ENCODE measurements at regions not wholly inside any gene's neighbourhood (a gene's known extent, or its start where the extent isn't known, plus 50 kb on each side); places are given as distances from the start of the nearest gene placed in this dataset.
A peak's percentile ranks its signal among the peaks of the same experiment; 100 is the strongest.

GRCh38 chr22:22033803-22034468, 51.3 kb upstream of the TOP3B start:
- no peak overlapping the region for H3K27ac ChIP-seq
- H3K4me3 ChIP-seq: no peak overlapping the region
- WGBS, 10 experiments: 0 to 86% (median 54%) methylated on average over 2 to 5 of the region's 5 CpGs; no CpG with 5 or more reads in 2 of the 10 experiments
- in situ Hi-C loops (cut with MboI; ENCODE audit: low pct_unique_long_range_greater_than_20kb in 2 of 9, low sequenced_read_pairs in 9 of 9, unreplicated experiment in 9 of 9): no loop called here
- no peak for ATAC-seq (replicated peaks in 6 of 8)
- peaks cover 16 to 17% of the 10 kb centered on the region in 2 donors for H3K4me1 ChIP-seq (replicated peaks in 1 of 2)

DNA sequence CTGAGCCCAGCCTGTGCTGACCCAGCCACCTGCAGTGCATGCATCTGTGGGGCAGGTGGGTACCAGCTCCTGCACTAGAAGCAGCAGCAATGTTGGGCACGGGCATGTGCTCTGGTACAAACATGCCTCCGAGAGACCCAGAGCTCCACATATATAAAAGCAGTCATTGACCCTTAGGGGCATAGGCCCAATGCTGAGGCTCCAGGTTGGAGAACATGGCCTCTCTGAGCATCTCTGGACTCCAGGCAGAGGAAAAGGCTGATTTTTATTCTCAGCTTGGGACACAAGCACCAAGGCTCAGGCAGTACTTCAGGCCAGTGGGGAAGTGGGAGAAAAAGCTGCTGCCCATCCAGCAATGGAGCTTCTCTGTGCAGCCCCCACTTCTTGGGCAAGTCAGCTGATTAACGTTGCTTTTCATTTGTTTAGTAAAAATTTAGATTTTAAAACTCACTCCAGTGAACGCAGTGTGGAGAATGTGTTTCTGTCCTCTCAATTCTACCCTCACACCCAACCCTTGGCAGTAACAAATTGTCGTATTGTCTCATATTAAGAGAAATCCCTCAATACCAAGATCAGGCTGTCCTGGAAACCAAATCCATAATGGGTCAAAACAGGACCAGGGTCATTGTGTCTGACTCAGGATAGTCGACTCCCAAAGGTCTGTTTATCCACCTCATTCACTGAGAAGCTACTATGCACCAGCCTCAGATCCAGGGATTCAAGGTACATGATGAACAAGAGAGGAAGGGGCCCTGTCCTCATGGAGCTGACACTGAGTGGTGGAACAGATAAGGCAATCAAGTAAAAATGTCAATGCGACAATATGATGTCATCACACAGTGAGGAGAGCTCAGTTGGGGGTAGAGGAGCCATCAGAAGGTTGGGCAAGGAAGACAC, 50.6 kb upstream of the TOP3B start:
- 44 to 87% (median 68%) methylated on average over 1 to 5 of the region's 7 CpGs; no CpG with 5 or more reads in 1 of the 10 experiments for WGBS, 10 experiments
- ATAC-seq (replicated peaks in 6 of 8): no peak
- Histone ChIP-seq H3K4me3 (no peak overlapping the region), H3K4me1 (replicated peaks in 1 of 2) (peaks cover 12% of the 10 kb centered on the region in 2 donors), H3K27ac (peak overlapping the region in 1 of 2 donors; percentile 10)
- in situ Hi-C loops (cut with MboI; ENCODE audit: low pct_unique_long_range_greater_than_20kb in 2 of 9, low sequenced_read_pairs in 9 of 9, unreplicated experiment in 9 of 9): no loop called here

DNA sequence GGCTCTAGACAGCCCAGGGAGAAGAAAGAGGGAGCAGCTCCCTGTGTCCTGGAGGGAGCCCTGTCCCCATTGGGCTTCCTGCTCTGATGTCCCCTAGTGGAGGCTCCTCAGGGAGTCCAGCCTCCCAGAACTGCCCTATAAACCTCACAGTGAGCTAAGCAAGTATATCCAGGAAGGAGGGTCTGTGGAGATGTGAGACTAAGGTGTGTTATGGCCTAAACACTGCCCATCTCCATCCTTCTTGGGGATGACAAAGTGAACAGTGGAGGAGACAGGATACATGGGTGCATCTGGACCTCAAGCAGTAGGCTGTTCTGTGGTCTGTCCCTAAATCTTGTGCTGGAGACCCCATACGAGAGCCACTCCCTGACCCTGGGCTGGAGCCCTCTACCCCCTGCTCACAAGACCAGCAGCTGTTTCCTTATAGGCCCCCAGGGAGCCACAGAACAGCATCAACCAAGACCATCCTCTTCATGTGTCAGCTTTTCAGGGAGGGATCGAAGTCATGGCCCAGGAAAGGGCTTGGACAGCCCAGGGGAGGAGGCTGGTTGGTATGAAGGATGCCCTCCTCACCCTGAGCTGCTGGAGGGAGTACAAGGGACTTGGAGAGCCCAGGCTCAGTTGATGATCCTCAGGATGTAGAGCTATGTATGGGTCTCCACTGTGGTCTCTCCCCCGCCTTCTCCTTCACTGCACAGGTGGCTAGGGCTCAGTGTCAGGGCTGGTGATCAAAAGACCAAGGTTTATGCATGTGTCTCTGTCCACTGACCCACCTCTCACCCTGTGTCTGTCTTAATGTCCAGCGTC, 49.7 kb upstream of the TOP3B start:
- H3K27ac ChIP-seq: peak overlapping the region in 1 of 2 donors; percentile 25
- 20% methylated on average over 1 of the region's 4 CpGs; no CpG with 5 or more reads in 9 of the 10 experiments for WGBS, 10 experiments
- H3K4me1 ChIP-seq (replicated peaks in 1 of 2): peaks cover 4 to 5% of the 10 kb centered on the region in 2 donors
- no peak overlapping the region for H3K4me3 ChIP-seq
- no peak for ATAC-seq (replicated peaks in 6 of 8)
- in situ Hi-C loops (cut with MboI; ENCODE audit: low pct_unique_long_range_greater_than_20kb in 2 of 9, low sequenced_read_pairs in 9 of 9, unreplicated experiment in 9 of 9): no loop called here

Data from motor neuron (in vitro differentiated cells).